PC-9 (cell line): ENCODE measurements at regions not wholly inside any gene's neighbourhood (a gene's known extent, or its start where the extent isn't known, plus 50 kb on each side); places are given as distances from the start of the nearest gene placed in this dataset.

Experiments
- EZH2 ChIP-seq: fragments of 200-600 bp; sonication (generic); IDR thresholded peaks from 2 replicates; pipeline ENCODE4 v1.8.0; 2017; ENCODE audit warnings: antibody characterized with exemption, low read depth
- TF ChIP-seq, protein P1 (sequence below): fragments of 200-600 bp; sonication (generic); conservative IDR thresholded peaks from 2 replicates; pipeline ENCODE4 v1.6.1; 2017; ENCODE audit warnings: mixed run types, antibody characterized with exemption, mild to moderate bottlenecking, moderate library complexity

DNA sequence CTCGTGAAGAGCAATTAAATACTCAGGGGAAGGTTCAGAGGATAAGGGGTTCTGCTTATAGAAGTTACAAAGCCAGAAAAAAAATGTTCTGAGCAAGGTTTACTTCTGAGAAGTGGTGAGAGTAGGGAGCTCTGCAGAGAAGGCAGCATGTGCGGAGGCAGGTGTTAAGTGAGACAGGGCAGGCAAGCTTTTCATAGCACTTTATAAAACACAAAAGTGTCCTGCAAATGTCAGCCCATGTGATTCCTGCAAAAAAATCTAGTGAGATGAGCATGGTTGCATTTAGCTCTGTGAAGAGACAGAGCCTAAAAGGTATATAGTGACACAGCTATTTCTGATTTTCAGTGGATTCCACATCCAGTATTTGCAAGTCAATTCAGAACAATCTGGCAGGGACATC lies 223.8 kb upstream of the SYT4 start:
- TF ChIP-seq, protein P1, sequence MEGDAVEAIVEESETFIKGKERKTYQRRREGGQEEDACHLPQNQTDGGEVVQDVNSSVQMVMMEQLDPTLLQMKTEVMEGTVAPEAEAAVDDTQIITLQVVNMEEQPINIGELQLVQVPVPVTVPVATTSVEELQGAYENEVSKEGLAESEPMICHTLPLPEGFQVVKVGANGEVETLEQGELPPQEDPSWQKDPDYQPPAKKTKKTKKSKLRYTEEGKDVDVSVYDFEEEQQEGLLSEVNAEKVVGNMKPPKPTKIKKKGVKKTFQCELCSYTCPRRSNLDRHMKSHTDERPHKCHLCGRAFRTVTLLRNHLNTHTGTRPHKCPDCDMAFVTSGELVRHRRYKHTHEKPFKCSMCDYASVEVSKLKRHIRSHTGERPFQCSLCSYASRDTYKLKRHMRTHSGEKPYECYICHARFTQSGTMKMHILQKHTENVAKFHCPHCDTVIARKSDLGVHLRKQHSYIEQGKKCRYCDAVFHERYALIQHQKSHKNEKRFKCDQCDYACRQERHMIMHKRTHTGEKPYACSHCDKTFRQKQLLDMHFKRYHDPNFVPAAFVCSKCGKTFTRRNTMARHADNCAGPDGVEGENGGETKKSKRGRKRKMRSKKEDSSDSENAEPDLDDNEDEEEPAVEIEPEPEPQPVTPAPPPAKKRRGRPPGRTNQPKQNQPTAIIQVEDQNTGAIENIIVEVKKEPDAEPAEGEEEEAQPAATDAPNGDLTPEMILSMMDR: no peak
- TF ChIP-seq EZH2: no peak
